ENCODE measurements at regions not wholly inside any gene's neighbourhood (a gene's known extent, or its start where the extent isn't known, plus 50 kb on each side); places are given as distances from the start of the nearest gene placed in this dataset.

DNA sequence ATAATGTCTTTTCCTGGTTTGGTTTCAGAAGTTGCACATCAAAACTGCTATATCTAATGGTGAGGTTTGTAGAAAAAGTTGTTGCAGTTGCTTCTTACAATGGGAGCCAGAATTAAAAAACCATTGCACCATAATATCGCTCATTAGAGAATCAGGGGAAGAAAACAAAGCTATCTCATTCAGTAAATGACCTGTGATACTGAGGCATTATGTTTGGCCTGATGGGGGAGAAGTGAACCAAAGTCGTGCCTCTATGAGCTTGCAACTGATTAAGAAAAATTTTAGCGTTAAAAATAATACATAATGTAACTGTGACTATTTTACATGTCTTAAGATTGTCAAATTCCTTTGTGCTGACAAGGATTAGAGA, 60.2 kb upstream of the ARHGEF26 start:
- TF ChIP-seq, protein P1, sequence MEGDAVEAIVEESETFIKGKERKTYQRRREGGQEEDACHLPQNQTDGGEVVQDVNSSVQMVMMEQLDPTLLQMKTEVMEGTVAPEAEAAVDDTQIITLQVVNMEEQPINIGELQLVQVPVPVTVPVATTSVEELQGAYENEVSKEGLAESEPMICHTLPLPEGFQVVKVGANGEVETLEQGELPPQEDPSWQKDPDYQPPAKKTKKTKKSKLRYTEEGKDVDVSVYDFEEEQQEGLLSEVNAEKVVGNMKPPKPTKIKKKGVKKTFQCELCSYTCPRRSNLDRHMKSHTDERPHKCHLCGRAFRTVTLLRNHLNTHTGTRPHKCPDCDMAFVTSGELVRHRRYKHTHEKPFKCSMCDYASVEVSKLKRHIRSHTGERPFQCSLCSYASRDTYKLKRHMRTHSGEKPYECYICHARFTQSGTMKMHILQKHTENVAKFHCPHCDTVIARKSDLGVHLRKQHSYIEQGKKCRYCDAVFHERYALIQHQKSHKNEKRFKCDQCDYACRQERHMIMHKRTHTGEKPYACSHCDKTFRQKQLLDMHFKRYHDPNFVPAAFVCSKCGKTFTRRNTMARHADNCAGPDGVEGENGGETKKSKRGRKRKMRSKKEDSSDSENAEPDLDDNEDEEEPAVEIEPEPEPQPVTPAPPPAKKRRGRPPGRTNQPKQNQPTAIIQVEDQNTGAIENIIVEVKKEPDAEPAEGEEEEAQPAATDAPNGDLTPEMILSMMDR (IDR thresholded peaks at IDR 0.05) = no peak
- TF ChIP-seq POLR2A (IDR thresholded peaks at IDR 0.05) = no peak

Measured in testis (tissue), 2 donors.